Amniotic epithelial cell (primary cell): ENCODE measurements at regions not wholly inside any gene's neighbourhood (a gene's known extent, or its start where the extent isn't known, plus 50 kb on each side); places are given as distances from the start of the nearest gene placed in this dataset.
"Not testable (repeated sequence)": the region's sequence is repeated elsewhere in the genome, so short reads cannot be mapped to it uniquely, and the experiment has no call there.

ENCODE experiments used
- DNase-seq: peaks from one replicate; pipeline ENCODE4 v3.0.0-alpha.2; 2010; ENCODE audit warnings: low read depth

DNA sequence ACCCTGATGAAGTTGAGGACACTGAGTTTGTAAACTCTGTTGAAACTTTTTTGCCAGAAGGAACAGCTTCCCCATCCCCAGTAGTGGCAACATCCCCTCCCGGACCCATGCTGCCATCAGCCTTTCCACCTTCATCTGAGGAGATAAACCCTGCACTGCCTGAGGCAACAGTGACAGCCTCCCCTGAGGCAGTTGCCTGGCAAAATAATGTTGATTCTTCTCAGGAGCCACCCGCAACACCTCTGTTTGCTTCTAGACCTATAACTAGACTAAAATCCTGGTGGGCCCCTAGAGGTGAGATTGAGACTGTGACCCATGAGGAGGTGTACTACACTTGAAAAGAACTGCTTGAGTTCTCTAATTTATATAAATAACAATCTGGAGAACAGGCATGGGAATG lies 597.6 kb upstream of the NR3C2 start:
- DNase-seq = not testable (repeated sequence)

DNA sequence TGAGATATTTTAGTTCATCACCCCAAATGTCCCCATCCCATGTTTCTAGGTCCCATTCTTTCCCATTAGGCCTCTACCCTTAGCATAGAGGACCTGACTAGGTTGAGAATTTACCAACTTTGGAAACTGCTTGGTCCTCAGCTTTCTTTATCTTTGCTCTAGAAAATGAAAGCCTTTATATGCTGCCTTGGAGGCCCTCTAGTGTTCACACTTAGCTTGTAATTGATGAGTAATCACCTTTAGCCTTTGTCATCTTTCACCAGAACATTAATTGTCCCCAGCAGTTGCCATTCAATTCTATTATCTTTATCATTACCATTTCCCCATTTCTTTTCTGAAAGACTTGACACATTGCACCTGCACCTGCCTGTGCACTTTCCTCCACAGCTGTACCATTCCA lies 589.2 kb upstream of the NR3C2 start:
- DNase-seq = peak; percentile 28

DNA sequence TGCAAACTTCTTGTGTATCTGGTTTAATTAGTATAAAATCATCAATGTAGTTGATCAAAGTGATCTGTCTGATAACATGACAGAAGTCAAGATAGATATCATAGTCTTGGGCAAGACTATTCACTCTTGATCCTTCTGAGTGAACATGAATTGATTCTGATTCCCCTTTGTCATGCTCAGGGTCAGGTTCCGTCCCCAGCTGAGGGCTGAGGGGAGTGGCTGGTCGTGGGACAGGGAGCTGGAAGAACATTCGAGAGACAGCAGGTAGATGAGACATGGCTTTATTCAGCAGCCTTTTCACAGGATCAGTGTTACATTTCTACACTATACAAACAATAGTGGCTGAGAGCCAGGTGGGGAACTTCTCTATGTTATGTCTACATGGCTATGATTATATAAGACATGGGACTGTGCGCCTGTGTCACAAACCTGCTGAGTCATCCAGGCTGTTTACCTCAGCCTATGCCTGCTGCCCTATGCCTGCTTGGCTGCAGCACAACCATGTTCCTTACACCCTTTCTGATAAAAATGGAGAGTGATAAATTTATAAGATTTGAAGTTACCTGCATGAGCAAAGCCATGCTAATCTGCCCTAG lies 586.9 kb upstream of the NR3C2 start:
- DNase-seq = no peak

DNA sequence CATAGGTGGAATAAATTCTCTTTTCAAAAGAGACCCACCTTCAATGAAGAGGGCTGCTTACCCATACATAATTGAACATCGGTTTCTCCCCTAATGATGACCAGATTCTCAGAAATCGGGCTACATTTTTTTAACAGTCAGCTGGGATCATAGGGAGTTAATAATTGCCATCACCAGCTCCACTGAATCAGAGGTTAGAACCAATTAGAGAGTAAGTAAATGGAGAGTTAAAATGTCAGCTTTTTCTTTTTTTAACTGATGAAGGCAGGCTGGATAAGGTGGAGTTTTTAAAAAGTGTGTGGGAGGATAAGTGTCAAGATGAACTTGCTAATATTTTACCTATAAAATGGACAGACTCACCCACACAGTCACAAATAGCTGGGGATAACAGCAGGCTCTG lies 584.5 kb upstream of the NR3C2 start:
- DNase-seq = no peak

DNA sequence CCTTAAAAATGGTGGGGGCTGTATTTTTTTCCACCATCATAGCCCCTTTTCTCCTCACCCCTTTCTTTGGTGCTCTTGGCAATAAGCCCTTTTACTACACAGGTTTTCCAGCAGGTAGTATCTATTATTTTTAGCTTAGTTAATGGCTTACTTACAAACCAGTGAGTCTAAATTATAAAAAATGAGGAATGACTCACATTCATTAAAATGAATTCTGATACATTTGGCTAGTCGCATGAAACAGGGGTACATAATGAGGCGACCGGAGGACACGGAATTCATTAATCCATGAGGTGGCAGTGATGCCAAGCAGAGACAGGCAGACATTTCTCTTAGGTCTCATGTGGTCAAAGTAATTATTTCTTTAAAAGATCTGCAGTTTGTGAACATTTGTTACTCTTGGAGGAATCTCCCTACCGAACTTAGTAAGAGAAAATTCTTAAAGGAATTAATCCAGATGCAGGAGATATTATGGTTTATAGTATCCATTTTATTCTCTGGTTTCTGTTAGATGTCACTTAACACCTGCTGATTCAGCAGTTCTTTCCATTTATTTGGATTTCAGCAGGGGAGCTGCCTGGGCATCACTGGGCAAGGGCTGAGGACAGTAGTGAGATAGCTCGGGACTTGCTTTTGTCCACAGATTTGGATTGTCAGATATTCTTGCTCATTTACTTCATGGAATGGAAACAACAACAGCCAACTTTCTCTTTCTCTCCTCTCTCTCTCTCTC lies 575.0 kb upstream of the NR3C2 start:
- no peak for DNase-seq

DNA sequence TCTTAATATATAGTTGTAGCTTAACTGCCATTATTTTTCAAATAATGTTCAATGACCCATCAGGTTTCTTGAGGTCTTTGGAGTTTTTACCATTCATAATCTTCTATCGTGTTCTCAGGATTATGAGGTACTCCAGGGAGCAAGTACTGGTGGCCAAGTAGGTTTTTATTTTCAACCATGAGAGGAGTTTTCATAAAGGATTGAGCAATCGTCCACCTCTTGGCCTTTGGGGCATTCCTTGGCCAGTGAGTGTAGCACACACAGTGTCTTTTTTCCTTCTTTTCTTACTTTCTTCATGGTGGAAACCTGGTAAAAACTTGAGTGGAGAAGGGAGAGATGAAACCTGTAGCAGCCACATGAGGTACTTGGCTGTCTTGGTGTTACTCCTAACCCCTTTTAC lies 567.0 kb upstream of the NR3C2 start:
- no peak for DNase-seq

DNA sequence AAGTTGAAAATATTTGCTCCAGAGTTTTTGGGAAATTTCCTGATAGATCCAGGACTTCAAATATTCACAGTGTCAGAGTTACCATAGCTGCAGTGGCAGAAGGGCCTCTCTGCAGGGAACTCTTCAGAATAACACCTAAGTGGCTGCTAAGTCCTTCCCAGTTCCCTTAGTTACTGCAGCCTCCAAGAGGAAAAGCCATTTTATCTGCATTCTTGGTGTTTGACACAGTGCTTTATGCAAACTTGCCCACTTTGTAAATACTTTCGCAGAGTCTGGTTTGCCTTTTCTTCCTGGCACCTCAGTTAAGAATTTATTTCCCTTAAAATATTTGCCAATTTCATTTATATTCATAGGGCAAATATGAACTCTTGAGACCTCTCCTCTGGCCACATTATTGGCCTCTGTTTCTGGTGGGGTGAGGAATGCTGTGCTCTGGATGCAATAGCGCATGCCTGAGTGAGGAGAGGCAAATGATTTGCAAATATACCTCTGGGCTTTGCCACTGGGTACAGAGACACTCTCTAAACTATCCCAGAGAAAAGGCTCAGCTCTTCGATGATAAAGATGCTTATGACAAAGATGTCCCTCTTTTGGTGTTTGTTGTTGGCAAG lies 566.3 kb upstream of the NR3C2 start:
- DNase-seq = no peak

DNA sequence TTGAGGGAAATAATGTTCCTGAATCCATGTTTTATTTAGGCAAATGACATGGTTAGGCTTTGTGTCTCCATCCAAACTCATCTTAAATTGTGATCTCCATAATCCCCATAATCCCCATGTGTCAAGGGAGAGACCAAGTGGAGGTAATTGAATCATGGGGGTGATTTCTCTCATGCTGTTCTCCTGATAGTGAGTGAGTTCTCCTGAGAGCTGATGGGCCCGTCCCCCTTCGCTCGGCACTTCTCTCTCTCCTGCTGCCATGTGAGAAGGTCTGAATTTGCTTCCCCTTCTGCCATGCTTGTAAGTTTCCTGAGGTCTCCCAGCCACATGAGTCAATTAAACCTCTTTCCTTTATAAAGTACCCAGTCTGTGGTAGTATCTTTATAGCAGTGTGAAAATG lies 563.0 kb upstream of the NR3C2 start:
- DNase-seq = no peak

DNA sequence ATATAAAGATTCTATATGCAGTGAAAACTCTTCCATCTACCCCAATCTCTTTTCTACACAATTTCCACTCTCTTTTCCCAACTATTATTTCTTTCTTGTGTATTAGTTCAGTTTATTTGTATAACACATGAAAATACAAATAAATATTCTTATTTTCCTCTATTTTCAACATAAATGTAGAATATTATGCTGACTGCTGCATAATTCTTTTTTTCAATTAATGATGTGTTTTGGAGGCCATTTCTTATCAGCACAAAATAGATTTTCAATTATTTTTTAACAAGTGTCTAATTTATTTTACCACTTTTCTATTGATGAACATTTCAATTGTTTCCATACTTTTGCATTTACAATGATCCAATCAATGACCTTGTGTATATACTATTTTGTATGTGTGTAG lies 557.7 kb upstream of the NR3C2 start:
- DNase-seq = no peak

DNA sequence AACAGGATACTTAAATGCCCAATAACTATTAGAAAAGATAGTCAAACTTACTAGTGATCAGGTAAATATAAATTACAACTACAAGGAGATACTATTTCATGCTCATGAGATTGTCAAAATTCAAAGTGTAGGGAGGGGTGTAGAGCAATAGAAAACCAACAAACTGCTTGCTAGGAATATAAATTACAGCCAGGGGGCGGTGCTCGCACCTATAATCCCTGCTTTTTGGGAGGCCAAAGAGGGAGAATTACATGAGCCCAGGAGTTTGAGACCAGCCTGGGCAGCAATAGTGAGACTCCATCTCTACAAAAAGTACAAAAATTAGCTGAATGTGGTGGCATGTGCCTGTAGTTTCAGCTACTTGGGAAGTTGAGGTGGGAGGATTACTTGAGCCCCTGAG lies 556.5 kb upstream of the NR3C2 start:
- DNase-seq = peak; percentile 6

DNA sequence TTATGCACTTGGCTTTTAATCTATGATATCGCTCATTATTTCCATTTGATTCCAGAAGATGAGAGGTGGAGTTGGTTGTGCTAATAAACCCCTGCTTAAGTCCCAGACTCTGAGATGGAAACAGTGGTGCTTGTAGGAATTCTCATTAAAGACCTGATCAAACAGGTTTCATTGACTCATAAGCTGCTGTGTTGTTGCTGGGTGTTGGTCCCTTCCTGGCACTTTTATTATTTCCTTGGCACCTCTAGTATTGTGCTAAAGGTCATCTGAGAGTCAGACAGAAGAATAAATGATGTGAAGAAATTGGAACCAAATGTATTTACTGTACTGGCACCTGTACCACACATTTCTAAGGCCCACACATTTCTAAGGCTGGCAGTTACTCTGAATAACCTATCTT lies 544.7 kb upstream of the NR3C2 start:
- DNase-seq = no peak

DNA sequence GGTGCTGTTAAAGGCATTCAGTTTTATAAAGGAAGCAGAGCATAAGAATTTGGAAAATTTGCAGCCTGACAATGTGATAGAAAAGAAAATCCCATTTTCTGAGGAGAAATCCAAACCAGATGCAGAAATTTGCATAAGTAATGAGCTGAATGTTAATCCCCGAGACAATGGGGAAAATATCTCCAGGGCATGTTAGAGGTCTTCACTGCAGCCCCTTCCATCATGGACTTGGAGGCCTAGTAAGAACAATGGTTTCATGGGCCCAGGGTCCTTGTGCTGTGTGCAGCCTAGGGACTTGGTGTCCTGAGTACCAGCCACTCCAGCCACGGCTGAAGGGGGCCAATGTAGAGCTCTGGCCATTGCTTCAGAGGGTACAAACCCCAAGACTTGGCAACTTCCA lies 542.7 kb upstream of the NR3C2 start:
- no peak for DNase-seq

DNA sequence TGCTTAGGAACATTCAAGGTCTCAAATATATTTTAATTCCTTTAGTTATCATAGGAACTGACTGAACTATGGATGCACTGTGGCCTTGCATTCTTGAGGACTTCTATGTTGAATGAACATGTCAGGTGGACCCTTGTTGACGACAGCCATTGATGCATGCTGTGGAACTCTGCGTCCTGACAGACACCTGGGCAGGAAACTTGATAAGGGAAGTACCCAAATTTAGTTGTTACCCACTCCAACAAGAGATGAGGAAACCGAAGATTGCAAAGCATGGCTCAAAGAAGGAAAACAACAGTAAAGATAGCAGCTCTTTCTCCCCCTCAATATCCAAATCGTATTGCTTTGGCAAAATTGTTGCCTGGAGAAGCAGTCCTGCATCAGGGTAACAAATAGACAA lies 540.0 kb upstream of the NR3C2 start:
- DNase-seq = no peak

DNA sequence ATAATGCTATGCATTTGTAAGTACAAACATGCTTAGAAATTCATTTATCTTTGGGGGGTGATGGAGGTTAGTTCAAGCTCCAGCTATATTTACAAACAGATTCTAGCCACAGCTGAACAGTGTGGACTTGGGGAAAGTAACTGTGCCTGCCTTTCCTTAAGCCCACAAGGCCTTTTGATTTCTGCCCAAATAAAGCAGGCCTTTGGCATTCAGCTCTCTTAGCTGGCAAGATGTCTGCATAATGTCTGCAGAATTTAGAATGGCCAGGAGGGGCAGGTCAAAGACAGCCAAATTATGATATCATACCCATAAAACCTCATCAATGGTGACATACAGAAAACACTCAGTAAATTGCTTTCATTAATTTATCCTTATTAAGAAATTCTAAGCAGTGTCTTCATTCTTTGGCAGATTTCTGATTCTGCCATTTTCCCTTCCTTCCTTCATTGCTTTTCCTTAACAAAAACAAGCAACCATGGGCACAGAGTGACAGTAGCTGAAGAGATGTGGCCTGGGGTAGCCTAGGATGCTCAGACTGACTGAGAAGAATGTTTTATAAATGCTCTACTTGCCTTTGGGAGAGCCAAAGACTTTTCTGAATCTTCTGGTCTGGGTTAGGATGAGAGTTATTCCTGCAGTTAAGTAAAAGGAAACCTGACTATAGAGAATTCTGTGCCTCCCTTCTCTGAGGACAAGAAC lies 538.7 kb upstream of the NR3C2 start:
- DNase-seq = no peak

DNA sequence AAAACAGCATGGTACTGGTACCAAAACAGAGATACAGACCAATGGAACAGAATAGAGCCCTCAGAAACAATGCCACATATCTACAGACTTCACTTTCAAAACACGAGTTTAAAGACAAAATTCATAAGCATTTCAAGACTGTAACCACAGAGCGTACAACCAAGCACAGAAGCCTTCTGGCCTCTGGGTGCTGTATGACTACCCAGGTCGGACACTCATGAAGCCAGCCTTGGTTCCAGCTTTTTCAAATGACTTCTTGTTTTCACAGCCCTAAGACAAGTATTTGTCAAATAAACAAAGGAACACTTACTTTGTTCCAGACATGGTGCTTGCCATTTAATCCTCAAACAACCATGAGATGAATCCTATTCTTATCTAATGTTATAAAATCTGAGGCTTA lies 536.1 kb upstream of the NR3C2 start:
- DNase-seq = no peak

DNA sequence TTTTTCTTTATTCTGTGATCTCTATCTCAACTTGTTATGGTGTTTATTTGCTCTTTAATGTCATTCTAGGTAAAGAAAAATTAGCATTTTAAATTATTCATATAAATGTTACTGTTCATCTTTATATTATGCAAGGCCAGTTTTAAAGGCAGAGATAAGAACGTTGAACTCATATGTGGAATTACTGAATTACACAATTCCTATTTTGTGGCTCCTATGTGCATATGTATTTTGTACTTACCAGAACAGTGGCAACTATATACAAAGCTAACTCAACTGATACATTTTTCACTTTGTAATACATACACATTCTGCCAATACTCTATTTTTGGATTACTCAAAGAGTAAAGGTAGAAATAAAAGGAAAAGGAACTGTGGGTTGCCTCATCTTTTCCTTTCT lies 533.2 kb upstream of the NR3C2 start:
- peak; percentile 19 for DNase-seq

DNA sequence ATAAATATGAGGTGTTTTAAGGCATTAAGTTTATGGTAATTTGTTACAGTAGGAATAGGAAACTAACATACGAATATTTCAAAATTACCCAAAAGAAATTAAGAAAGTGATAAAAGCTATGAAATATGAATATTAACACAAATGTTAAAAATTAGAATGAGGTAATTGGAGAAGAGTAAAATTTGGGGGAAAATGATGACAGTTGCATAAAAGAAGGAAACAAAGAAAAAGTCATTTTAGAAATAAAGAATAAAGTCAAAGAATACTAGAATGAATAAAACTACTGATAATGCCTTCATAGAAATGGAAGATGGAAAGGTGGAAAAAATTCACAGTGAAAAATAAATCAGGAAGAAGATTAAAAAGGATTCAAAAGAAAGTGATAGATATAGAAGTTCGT lies 522.9 kb upstream of the NR3C2 start:
- DNase-seq = no peak

DNA sequence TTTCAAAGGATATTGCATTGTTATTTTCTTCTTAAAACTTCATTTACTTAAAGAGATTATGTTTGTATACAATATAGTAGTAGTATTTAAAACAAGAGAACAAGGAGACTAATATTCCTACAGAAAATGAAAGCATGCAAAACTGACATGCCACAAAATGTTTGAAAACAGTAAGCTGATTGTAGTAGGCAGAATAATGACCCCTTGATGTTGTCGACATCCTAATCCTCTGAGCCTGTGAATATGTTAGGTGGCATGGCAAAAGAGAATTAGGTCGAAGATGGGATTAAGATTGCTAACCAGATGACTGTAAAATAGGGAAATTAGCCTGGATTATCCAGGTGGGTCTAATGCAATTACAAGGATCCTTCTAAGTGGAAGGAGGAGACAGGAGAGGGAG lies 522.2 kb upstream of the NR3C2 start:
- DNase-seq = no peak

DNA sequence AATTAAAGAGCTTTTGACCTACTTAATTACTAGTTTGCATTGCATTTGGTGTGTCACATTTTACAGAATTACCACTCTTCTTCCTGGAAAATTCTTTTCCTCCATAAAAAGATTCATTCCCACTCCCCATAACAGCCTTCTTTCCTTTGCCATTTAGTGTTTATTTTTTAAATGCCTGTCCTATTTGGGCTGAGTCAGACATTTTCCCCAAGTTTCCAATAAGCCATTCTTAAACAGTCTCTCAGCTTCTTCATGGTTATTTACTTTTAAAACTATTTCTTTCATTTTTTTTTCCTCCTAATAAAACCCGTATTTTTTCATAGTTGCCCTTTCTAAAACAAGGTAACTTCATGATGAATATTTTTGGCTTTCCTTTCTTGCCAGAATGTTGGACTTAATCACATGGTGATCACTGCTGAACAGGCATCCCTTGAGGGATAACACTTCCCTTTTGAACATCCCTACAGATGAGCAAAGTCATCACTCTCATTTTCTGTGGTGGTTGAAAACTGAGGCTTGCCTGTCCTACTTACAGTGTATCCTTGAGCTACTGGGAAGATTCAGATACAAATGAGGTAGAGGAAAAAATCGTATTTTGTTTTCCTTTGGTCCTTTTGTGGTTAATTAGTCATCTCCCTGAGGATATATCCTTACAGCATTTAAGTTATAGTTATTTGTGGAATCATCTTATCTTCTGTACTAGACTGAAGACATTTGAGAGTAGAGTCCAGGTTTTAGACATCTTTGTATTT lies 520.5 kb upstream of the NR3C2 start:
- DNase-seq = peak; percentile 27

DNA sequence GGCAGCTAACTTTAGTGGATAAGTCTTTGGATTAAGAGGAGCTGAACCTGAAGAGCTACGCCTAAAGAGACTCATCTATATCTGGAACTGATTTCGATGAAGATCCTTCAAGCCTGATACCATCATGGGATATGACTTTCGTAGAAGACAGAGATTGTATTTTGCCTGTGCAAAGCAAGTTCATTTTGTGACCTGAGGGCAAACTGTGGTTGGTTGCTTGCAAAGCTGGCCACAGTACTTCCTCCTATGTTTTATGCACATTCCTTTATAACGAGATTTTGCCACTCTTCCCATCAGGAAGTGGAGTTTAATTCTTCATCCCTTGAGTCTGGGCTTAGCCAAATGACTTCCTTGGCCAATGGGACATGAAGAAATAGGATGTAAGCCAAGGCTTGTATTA lies 519.3 kb upstream of the NR3C2 start:
- no peak for DNase-seq

DNA sequence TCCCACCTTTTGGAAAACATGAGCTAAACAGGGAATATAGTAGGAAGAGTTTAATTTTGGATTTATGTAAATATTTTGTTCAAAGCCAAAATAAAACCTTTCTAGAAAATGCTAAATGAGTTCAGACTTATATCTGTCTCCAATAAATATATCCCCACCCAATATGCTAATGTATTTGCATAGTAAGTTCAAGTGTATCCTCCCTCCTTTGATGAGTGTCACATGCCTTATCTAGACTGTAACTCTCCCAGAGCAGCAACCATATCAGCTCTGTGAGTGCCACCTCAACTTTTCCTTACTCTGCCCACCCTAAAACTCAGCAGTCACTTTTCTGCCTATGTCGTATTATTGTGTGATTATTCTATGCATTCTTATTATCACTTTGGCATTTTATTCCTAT lies 516.1 kb upstream of the NR3C2 start:
- DNase-seq = no peak

DNA sequence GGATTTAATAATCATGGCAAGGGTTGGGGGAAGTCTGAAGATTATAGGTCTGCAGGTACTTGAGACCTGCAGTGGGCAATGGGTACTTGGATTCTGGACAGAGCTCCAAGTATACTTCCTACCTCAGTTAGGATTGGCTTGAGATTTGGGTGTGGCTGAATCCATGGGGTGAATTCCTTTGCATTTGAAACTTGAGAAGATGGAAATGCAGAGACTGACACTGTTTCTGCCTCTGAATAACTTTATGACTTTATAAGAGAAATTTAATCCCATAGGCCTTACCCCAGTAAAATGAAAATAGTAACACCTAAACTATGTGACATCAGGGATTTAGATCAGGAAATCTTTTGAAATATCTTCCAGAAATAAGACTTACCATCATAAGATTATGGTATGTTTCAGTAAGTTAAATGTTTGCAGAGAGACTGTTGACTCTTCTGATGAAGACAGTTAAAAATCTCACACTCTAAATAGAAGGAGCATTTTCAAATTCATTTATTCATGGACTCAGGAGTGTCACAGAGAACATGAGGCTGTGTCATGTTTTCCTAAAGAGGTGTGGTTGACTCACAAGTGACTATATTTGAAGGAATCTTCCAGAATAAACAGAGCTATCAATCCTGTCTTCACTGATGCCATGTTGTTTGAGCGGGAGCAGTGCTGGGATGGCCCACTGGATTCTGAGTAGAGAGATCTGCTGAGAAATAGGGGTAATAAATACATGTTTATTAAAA lies 513.5 kb upstream of the NR3C2 start:
- DNase-seq = no peak
